GM12878 (cell line): ENCODE measurements at regions not wholly inside any gene's neighbourhood (a gene's known extent, or its start where the extent isn't known, plus 50 kb on each side); places are given as distances from the start of the nearest gene placed in this dataset.

Experiments used
- ATAC-seq: fragments of 200-7000 bp; cut with Tn5 transposase; 3 replicates; pipeline ENCODE4 v1.9.1; 2020; ENCODE audit warnings: mild to moderate bottlenecking, moderate library complexity
- BruUV-seq: library from RNA; stranded (reverse); fragments of 400-500 nt; replicated peaks from 2 replicates; lab custom pipeline; 2021; lab: Mats Ljungman, UMichigan
- CTCF ChIA-PET: fragments of 300-600 bp; sonication (Branson Sonifier 250); formaldehyde crosslinking; extraction: SDS; loops from one replicate; lab custom pipeline; 2021; ENCODE audit warnings: inconsistent platforms; lab: Yijun Ruan, JAX
- POLR2A ChIA-PET: fragments of 350-600 bp; formaldehyde crosslinking; extraction: SDS; loops from one replicate; lab custom pipeline; 2021; ENCODE audit warnings: inconsistent platforms; lab: Charles Lee
- RAD21 ChIA-PET: fragments of 300-600 bp; sonication (Branson Sonifier 250); formaldehyde crosslinking; loops from one replicate; lab custom pipeline; 2023; ENCODE audit warnings: antibody characterized with exemption; ENCODE audit not compliant: unreplicated experiment; lab: Charles Lee
- SMC1A ChIA-PET: fragments of 300-600 bp; sonication (Branson Sonifier 250); formaldehyde crosslinking; loops from one replicate; lab custom pipeline; 2023; ENCODE audit not compliant: unreplicated experiment, uncharacterized antibody; lab: Charles Lee
- DNase-seq: peaks from one replicate; pipeline ENCODE4 v3.0.0-alpha.2; 2011; ENCODE audit warnings: low read depth, low spot score
- FAIRE-seq: peaks from 3 replicates; lab custom pipeline; 2011; peaks lifted over from hg19 to GRCh38; lab: Jason Lieb, UNC
- H2AFZ ChIP-seq: 2 replicates; pipeline ENCODE4 v1.6.0; 2011; ENCODE audit warnings: low read depth, low read length, control low read depth; ENCODE audit not compliant: control insufficient read depth
- H3K27ac ChIP-seq: 2 replicates; pipeline ENCODE4 v1.5.1; 2011; ENCODE audit warnings: control low read depth; ENCODE audit not compliant: control insufficient read depth, insufficient read depth
- H3K27me3 ChIP-seq, 2 experiments: replicated peaks in 1 of 2; 2 replicates each; pipeline versions ENCODE4 v1.6.0 to v1.6.1; 2011; ENCODE audit warnings: low read length in 1 of 2; ENCODE audit not compliant: control insufficient read depth in 2 of 2, insufficient read depth in 2 of 2
- H3K36me3 ChIP-seq, 2 experiments: 2 replicates each; pipeline ENCODE4 v1.5.1; 2011; ENCODE audit warnings: low read length in 1 of 2; ENCODE audit not compliant: control insufficient read depth in 2 of 2, insufficient read depth in 2 of 2
- H3K4me1 ChIP-seq: 2 replicates; pipeline ENCODE4 v1.6.1; 2011; ENCODE audit warnings: mild to moderate bottlenecking, low read length, moderate library complexity, mixed read lengths; ENCODE audit not compliant: control insufficient read depth, insufficient read depth
- H3K4me2 ChIP-seq: 2 replicates; pipeline ENCODE4 v1.6.0; 2011; ENCODE audit warnings: control low read depth; ENCODE audit not compliant: control insufficient read depth, insufficient read depth
- H3K4me3 ChIP-seq: fragments of 200-600 bp; sonication (generic); 2 replicates; pipeline ENCODE4 v1.5.1; 2016
- H3K79me2 ChIP-seq: 2 replicates; pipeline ENCODE4 v1.6.0; 2011; ENCODE audit warnings: low read length; ENCODE audit not compliant: control insufficient read depth, insufficient read depth
- H3K9ac ChIP-seq: 2 replicates; pipeline ENCODE4 v1.8.0; 2011; ENCODE audit warnings: low read length, control low read depth, mixed read lengths; ENCODE audit not compliant: control insufficient read depth, insufficient read depth
- H3K9me3 ChIP-seq: replicated peaks from 3 replicates; pipeline ENCODE4 v1.5.1; 2011; ENCODE audit warnings: mild to moderate bottlenecking, low read length; ENCODE audit not compliant: control insufficient read depth, insufficient read depth
- H4K20me1 ChIP-seq: 2 replicates; pipeline ENCODE4 v1.6.0; 2011; ENCODE audit not compliant: control insufficient read depth, insufficient read depth
- BCL11A ChIP-seq: IDR thresholded peaks from 2 replicates; pipeline ENCODE4 v1.6.1; 2011; ENCODE audit warnings: low read depth, low read length
- EGR1 ChIP-seq, 2 experiments: IDR thresholded peaks; 1 replicate in 1 of 2; 2 replicates in 1 of 2; pipeline ENCODE4 v1.6.1; 2011 to 2012; ENCODE audit warnings: low read depth in 2 of 2, low read length in 2 of 2, borderline replicate concordance in 1 of 2, mild to moderate bottlenecking in 1 of 2, moderate library complexity in 1 of 2
- IKZF2 ChIP-seq, 2 experiments: fragments of 450-650 bp; IDR thresholded peaks; 2 replicates each; pipeline ENCODE4 v1.6.1; 2017; ENCODE audit warnings: mild to moderate bottlenecking in 2 of 2, moderate library complexity in 2 of 2
- POLR2AphosphoS5 ChIP-seq: IDR thresholded peaks from 2 replicates; pipeline ENCODE4 v1.6.1; 2011; ENCODE audit warnings: mild to moderate bottlenecking, low read length, inconsistent platforms
- SMAD5 ChIP-seq: IDR thresholded peaks from 2 replicates; pipeline ENCODE4 v1.6.1; 2016; ENCODE audit warnings: antibody characterized with exemption, low read depth
- SP1 ChIP-seq: IDR thresholded peaks from one replicate; pipeline ENCODE4 v1.6.1; 2011; ENCODE audit warnings: low read depth, low read length
- SPI1 ChIP-seq: IDR thresholded peaks from 2 replicates; pipeline ENCODE4 v1.6.1; 2011; ENCODE audit warnings: low read depth, mild to moderate bottlenecking, low read length, moderate library complexity, borderline replicate concordance; ENCODE audit not compliant: insufficient read depth
- TCF12 ChIP-seq: IDR thresholded peaks from 2 replicates; pipeline ENCODE4 v1.6.1; 2011; ENCODE audit warnings: low read depth, mild to moderate bottlenecking, low read length
- WGBS: methylation state at CpG from one replicate; pipeline ENCODE4 v1.1.6; 2016; ENCODE audit warnings: low lambda C conversion rate; ENCODE audit not compliant: insufficient replicate concordance, insufficient coverage; ENCODE audit errors: missing lambda C conversion rate; 5-methylcytosine and 5-hydroxymethylcytosine counted together
- in situ Hi-C: fragments of 300-500 bp; cut with MboI; formaldehyde crosslinking; loops from 9 replicates; pipeline ENCODE4 v1.14.3; 2018; ENCODE audit warnings: mixed read lengths
- intact Hi-C: fragments of 100-400 bp; cut with micrococcal nuclease; formaldehyde crosslinking; loops from one replicate; pipeline ENCODE4 v1.14.2; 2022; ENCODE audit not compliant: unreplicated experiment
- TF ChIP-seq, protein P1 (sequence below): IDR thresholded peaks from 2 replicates; pipeline ENCODE4 v1.6.1; 2012; ENCODE audit warnings: low read length, inconsistent platforms

DNA sequence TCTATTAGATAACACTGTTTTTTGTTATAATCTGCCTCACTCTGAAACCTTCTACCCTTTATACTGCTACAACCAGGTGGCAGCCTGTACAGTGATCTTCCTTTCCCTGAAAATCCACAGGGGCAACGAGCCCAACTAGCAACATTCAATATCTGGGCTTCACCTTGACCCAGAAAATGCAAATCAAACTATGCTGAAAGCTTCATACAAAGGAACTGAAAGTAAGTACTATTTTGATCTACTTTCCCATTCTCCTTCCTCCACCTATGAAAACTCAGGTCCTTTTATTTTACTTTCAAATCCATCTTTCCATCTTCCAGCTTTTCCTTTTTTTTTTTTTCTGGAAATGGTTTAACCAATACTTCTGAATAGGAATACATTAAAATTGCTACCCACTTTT, 175.8 kb upstream of the CCDC150 start:
- DNase-seq (no peak), ATAC-seq (no peak; the same call in 1 of the 3 replicates), FAIRE-seq (no peak)
- no peaks in the 10 kb centered on the region for H4K20me1 ChIP-seq
- 0% methylated on average over 1 of the region's 1 CpG for WGBS
- intact Hi-C loops (no loop called here), in situ Hi-C loops (no loop called here)
- H3K9ac ChIP-seq, result no peak overlapping the region
- no peak overlapping the region for H3K27ac ChIP-seq
- ChIA-PET POLR2A (interaction anchor here (0.7 kb wide), 1 partner anchor 78 kb away, joined by 3 read pairs; no protein-coding TSS in a partner anchor), SMC1A (interaction anchor here (0.6 to 2.7 kb wide), 8 partner anchors 10 to 1441 kb away, joined by 3 to 15 read pairs (median 4); no protein-coding TSS in a partner anchor), RAD21 (interaction anchor here (0.7 to 1.3 kb wide), 4 partner anchors 10 to 387 kb away, joined by 3 to 5 read pairs (median 4); no protein-coding TSS in a partner anchor), CTCF (interaction anchor here (1.0 to 5.2 kb wide), 2 partner anchors 10 kb away, joined by 3 to 42 read pairs; no protein-coding TSS in a partner anchor)
- no peaks in the 10 kb centered on the region for H3K36me3 ChIP-seq
- H3K27me3 ChIP-seq, result no peaks in the 10 kb centered on the region
- H3K4me2 ChIP-seq, result no peak overlapping the region
- no peaks in the 10 kb centered on the region for H3K4me1 ChIP-seq
- BruUV-seq, result no TSS peak
- peaks cover 9% of the 10 kb centered on the region; the same call in 2 of the 3 replicates for H3K9me3 ChIP-seq
- no peak overlapping the region for H3K4me3 ChIP-seq
- no peaks in the 10 kb centered on the region for H3K79me2 ChIP-seq
- no peak overlapping the region for H2AFZ ChIP-seq
- TF ChIP-seq SMAD5 (no peak), POLR2AphosphoS5 (no peak), BCL11A (no peak), IKZF2 (IDR thresholded peaks at IDR 0.05) (peak; percentile 48 to 52; a peak in 2 of 4 replicates), SPI1 (peak; percentile 64), EGR1 (IDR thresholded peaks at IDR 0.05; ENCODE audit: borderline replicate concordance in 1 of 2, low read depth in 2 of 2, low read length in 2 of 2) (no peak), SP1 (no peak), TCF12 (no peak)
- TF ChIP-seq, protein P1, sequence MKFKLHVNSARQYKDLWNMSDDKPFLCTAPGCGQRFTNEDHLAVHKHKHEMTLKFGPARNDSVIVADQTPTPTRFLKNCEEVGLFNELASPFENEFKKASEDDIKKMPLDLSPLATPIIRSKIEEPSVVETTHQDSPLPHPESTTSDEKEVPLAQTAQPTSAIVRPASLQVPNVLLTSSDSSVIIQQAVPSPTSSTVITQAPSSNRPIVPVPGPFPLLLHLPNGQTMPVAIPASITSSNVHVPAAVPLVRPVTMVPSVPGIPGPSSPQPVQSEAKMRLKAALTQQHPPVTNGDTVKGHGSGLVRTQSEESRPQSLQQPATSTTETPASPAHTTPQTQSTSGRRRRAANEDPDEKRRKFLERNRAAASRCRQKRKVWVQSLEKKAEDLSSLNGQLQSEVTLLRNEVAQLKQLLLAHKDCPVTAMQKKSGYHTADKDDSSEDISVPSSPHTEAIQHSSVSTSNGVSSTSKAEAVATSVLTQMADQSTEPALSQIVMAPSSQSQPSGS, result no peak
